GM10266 (cell line): ENCODE measurements at regions not wholly inside any gene's neighbourhood (a gene's known extent, or its start where the extent isn't known, plus 50 kb on each side); places are given as distances from the start of the nearest gene placed in this dataset.

Experiments used
- DNase-seq: peaks from one replicate; pipeline ENCODE4 v3.0.0; 2012; ENCODE audit errors: extremely low spot score
- TF ChIP-seq, protein P1 (sequence below): IDR thresholded peaks from 2 replicates; pipeline ENCODE4 v1.5.1; 2012; ENCODE audit warnings: mild to moderate bottlenecking, low read depth; ENCODE audit not compliant: control insufficient read depth, insufficient read depth; ENCODE audit errors: missing control alignments

DNA sequence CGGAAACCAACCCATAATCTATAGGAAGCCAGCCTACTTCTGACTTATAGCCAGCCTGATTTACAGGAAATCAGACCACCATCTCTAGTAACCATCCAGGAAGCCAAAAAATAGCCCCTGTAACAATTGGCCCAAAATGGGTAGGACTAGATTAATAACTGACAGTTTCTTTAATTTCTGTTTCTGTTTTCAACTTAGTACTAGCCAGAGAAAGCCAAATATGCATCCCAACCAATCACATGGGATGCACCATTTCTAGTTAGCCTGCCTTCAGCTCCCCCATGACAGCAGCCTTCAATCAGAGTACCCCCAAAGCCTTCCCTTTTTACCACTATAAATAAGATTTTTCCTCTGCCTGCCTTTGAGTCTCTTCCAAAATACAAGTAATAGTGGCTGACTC lies 239.1 kb upstream of the GADL1 start:
- TF ChIP-seq, protein P1, sequence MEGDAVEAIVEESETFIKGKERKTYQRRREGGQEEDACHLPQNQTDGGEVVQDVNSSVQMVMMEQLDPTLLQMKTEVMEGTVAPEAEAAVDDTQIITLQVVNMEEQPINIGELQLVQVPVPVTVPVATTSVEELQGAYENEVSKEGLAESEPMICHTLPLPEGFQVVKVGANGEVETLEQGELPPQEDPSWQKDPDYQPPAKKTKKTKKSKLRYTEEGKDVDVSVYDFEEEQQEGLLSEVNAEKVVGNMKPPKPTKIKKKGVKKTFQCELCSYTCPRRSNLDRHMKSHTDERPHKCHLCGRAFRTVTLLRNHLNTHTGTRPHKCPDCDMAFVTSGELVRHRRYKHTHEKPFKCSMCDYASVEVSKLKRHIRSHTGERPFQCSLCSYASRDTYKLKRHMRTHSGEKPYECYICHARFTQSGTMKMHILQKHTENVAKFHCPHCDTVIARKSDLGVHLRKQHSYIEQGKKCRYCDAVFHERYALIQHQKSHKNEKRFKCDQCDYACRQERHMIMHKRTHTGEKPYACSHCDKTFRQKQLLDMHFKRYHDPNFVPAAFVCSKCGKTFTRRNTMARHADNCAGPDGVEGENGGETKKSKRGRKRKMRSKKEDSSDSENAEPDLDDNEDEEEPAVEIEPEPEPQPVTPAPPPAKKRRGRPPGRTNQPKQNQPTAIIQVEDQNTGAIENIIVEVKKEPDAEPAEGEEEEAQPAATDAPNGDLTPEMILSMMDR, result no peak
- DNase-seq, result no peak

DNA sequence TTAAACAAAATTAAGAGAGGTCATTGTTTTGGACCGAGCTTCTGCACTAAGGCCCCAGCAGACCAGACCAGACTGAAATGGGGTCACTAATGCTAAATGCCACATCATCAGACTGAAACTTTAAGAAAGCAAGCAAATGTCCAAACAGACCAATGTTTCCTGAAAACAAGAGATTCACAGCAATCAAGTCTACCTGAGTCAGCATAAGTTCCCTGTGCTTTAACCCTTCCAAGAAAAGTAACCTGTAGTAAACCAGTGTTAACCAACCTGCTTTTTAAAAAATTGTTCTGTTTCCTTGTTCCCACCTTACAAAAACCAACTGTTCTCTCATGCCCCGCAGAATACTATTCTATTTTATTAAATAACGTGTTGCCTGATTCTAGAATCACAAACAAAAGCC lies 241.1 kb upstream of the GADL1 start:
- DNase-seq, result no peak
- TF ChIP-seq, protein P1, result no peak

DNA sequence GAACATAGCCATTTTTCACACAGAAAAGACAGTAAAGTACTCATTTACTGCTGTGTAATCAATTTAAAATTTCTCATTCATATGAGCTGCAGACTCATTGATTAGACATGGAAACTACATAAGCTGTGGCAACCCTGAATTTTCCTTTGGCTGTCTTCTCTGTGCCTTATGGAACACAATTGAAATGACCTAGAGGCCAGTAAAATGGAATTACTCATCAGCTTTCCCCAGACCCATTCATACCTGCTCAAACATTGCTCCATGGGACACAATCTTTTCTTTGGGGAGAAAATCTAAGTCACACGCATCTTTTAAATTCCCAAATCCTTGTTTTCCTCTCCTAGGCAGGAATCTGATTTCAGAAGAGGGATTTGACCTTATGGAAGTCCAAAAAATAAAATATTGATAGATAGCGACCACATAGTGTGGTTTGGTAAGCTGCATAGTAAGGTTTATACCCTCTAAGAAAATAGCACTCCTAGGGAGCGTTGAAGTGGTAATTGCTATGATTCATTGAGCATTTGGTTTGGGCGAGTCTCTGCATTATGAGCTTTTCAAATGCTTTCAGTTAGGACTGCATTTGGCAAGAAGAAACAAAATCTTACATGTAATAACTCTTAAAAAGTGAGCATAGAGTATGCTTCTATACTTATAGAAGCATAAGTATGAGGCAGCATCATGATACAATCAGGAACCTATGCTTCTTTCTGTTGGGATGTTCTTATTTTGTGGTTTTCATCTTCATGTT lies 243.4 kb upstream of the GADL1 start:
- TF ChIP-seq, protein P1, result no peak
- DNase-seq, result no peak

DNA sequence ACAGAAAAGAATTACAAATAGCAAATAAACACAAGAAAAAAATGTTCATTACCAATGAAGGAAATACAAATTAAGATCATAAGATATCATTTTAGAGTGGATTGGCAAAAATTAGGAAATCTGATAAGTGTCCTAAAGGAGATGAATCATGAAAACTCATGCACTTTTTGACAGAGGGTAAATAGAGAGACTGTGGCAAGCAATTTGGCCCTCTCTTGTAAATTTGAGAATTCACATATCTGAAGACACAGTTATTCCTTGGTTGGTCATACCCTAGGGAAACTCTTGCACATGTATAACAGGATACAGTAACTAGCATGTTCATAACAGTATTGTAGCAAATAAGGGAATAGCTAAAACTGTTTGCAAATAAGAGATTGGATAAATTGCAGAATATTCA lies 246.0 kb upstream of the GADL1 start:
- DNase-seq, result no peak
- TF ChIP-seq, protein P1, result no peak

DNA sequence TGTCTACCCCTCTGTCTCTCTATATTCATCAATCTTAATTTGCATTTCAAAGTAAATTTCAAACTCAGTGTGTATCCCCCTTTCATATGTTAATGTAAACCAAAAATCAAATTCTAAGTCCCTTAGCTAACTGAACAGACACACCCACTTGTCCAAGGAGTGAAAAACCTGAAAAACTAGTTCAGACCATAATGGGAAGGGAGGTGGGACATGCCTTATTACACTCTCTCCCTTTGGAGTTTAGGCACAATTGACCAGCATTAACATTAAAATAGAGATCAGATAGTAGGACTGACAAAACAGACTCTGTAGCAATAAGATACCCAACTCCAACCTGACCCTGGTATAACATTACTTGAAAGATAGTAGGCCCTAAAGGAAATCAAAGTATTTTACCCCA lies 247.7 kb upstream of the GADL1 start:
- DNase-seq, result no peak
- TF ChIP-seq, protein P1, result no peak

DNA sequence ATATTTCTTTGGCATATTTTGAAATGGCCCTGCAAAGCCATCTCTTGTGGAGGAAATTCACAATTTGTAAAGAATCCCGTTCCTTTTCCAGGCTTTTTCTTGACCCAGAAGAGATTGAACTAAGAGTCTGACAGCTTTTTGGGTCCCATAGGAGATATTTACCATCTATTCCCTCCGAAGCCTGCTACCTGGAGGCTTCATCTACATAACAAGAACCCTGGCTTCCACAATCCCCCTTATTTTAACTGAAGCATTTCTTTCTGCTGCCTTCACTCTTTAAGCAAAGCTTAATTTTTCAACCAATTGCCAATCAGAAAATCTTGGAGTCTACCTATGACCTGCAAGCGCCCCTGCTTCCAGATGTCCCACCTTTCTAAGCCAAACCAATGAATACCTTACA lies 248.1 kb upstream of the GADL1 start:
- DNase-seq, result no peak
- TF ChIP-seq, protein P1, result no peak

DNA sequence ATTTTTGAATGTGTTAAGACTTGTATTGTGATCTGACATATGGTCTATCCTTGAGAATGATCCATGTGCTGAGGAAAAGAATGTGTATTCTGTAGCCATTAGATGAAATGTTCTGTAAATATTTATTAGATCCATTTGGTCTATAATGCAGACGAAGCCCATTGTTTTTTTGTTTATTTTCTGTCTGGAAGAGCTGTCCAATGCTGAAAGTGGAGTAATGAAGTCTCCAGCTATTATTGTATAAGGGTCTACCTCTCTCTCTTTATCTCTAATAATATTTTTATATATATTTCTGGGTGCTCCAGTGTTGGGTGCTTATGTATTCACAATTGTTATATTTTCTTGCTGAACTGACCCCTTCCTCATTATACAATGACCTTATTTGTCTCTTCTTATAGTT lies 250.6 kb upstream of the GADL1 start:
- no peak for DNase-seq
- TF ChIP-seq, protein P1, result no peak
